H1 (cell line): ENCODE measurements at regions not wholly inside any gene's neighbourhood (a gene's known extent, or its start where the extent isn't known, plus 50 kb on each side); places are given as distances from the start of the nearest gene placed in this dataset.
A peak's percentile ranks its signal among the peaks of the same experiment; 100 is the strongest.

ENCODE experiments used
- CTCF ChIA-PET: fragments of 300-600 bp; sonication (Branson Sonifier 250); formaldehyde crosslinking; loops from one replicate; lab custom pipeline; 2021; ENCODE audit not compliant: partially characterized antibody; lab: Charles Lee
- POLR2A ChIA-PET: fragments of 300-600 bp; sonication (Branson Sonifier 250); formaldehyde crosslinking; loops from one replicate; lab custom pipeline; 2021; ENCODE audit warnings: inconsistent platforms; ENCODE audit not compliant: partially characterized antibody; lab: Charles Lee
- DNase-seq, 2 experiments: peaks; one replicate each; pipeline versions ENCODE4 v3.0.0 to v3.0.0-alpha.2; 2010 to 2022; ENCODE audit warnings: low spot score in 2 of 2, low read depth in 1 of 2, mixed read lengths in 1 of 2
- FAIRE-seq: peaks from 2 replicates; lab custom pipeline; 2011; peaks lifted over from hg19 to GRCh38; lab: Jason Lieb, UNC
- H2AFZ ChIP-seq: 2 replicates; pipeline ENCODE4 v1.8.1; 2012; ENCODE audit warnings: low read length, inconsistent platforms
- H2AK5ac ChIP-seq: 2 replicates; pipeline ENCODE4 v1.6.1; 2013; ENCODE audit warnings: low read depth, low read length
- H2BK120ac ChIP-seq: replicated peaks from 2 replicates; pipeline ENCODE3; 2013; ENCODE audit warnings: low read depth, low read length, inconsistent platforms
- H2BK12ac ChIP-seq: 2 replicates; pipeline ENCODE4 v1.6.1; 2013; ENCODE audit warnings: low read depth, low read length
- H2BK15ac ChIP-seq: 2 replicates; pipeline ENCODE4 v1.6.1; 2013; ENCODE audit warnings: low read length
- H2BK20ac ChIP-seq: 2 replicates; pipeline ENCODE4 v1.6.1; 2013; ENCODE audit warnings: low read length
- H2BK5ac ChIP-seq: 2 replicates; pipeline ENCODE4 v1.6.1; 2013; ENCODE audit warnings: low read depth, low read length
- H3K14ac ChIP-seq: 2 replicates; pipeline ENCODE4 v1.6.1; 2013; ENCODE audit warnings: inconsistent platforms; ENCODE audit not compliant: insufficient read length
- H3K18ac ChIP-seq: 2 replicates; pipeline ENCODE4 v1.6.1; 2013; ENCODE audit warnings: low read length; ENCODE audit errors: extremely low read depth
- H3K23ac ChIP-seq: 2 replicates; pipeline ENCODE4 v1.6.1; 2013; ENCODE audit warnings: inconsistent platforms; ENCODE audit not compliant: insufficient read length
- H3K23me2 ChIP-seq: 2 replicates; pipeline ENCODE4 v1.6.1; 2013; ENCODE audit warnings: low read depth, low read length
- H3K27ac ChIP-seq: 2 replicates; pipeline ENCODE4 v1.6.1; 2011; ENCODE audit warnings: low read depth, low read length, inconsistent platforms
- H3K27me3 ChIP-seq, 4 experiments: replicated peaks in 1 of 4; 1 replicate in 1 of 4; 2 replicates in 3 of 4; pipeline versions ENCODE4 v1.6.1 to v1.8.1; 2011 to 2013; ENCODE audit warnings: low read length in 3 of 4, mild to moderate bottlenecking in 3 of 4, inconsistent platforms in 2 of 4, mixed read lengths in 2 of 4, moderate library complexity in 1 of 4; ENCODE audit not compliant: control insufficient read depth in 3 of 4, insufficient read depth in 3 of 4; ENCODE audit errors: extremely low read depth in 1 of 4
- H3K36me3 ChIP-seq, 4 experiments: 2 replicates each; pipeline versions ENCODE4 v1.6.1 to v1.8.1; 2011 to 2013; ENCODE audit warnings: mild to moderate bottlenecking in 4 of 4, low read length in 3 of 4, moderate library complexity in 2 of 4, control low read depth in 1 of 4, inconsistent platforms in 1 of 4; ENCODE audit not compliant: insufficient read depth in 4 of 4, control insufficient read depth in 2 of 4
- H3K4ac ChIP-seq: replicated peaks from 2 replicates; pipeline ENCODE3; 2013; ENCODE audit warnings: low read length, low read depth, mixed read lengths, inconsistent platforms; ENCODE audit not compliant: insufficient read length
- H3K4me1 ChIP-seq, 4 experiments: replicated peaks in 1 of 4; 1 replicate in 1 of 4; 2 replicates in 3 of 4; pipeline versions ENCODE4 v1.6.1 to v1.8.1; 2011 to 2013; ENCODE audit warnings: low read length in 3 of 4, inconsistent platforms in 2 of 4, mixed read lengths in 1 of 4; ENCODE audit not compliant: insufficient read depth in 4 of 4, control insufficient read depth in 3 of 4
- H3K4me2 ChIP-seq, 2 experiments: 2 replicates each; pipeline versions ENCODE4 v1.6.1 to v1.8.1; 2011 to 2013; ENCODE audit warnings: low read depth in 2 of 2, low read length in 2 of 2, control low read depth in 1 of 2, inconsistent platforms in 1 of 2, mild to moderate bottlenecking in 1 of 2; ENCODE audit not compliant: insufficient read depth in 1 of 2
- H3K4me3 ChIP-seq, 4 experiments: fragments of 200-600, 300-600 bp in 1 of 4; sonication (generic), shearing (Covaris generic), sonication (Bioruptor Twin) in 1 of 4; 2 replicates each; pipeline versions ENCODE4 v1.5.1 to v1.8.1; 2011 to 2016; ENCODE audit warnings: low read length in 4 of 4, low read depth in 3 of 4, control low read depth in 2 of 4, inconsistent platforms in 2 of 4, mild to moderate bottlenecking in 2 of 4, mixed read lengths in 1 of 4, moderate library complexity in 1 of 4; ENCODE audit not compliant: insufficient read depth in 2 of 4; ENCODE audit errors: extremely low read depth in 1 of 4
- H3K56ac ChIP-seq: replicated peaks from 2 replicates; pipeline ENCODE3; 2013; ENCODE audit warnings: low read depth, mild to moderate bottlenecking, mixed read lengths, low read length, inconsistent platforms; ENCODE audit not compliant: insufficient read length
- H3K79me1 ChIP-seq: 2 replicates; pipeline ENCODE4 v1.6.1; 2013; ENCODE audit warnings: low read depth, low read length, control low read depth
- H3K79me2 ChIP-seq, 2 experiments: 2 replicates each; pipeline versions ENCODE4 v1.6.1 to v1.8.1; 2012 to 2013; ENCODE audit warnings: low read length in 2 of 2, mild to moderate bottlenecking in 2 of 2, inconsistent platforms in 1 of 2; ENCODE audit not compliant: insufficient read depth in 2 of 2, control insufficient read depth in 1 of 2
- H3K9ac ChIP-seq, 4 experiments: replicated peaks in 1 of 4; 1 replicate in 1 of 4; 2 replicates in 3 of 4; pipeline versions ENCODE4 v1.6.1 to v1.8.1; 2011 to 2013; ENCODE audit warnings: low read depth in 3 of 4, low read length in 3 of 4, control low read depth in 2 of 4, mild to moderate bottlenecking in 2 of 4, moderate library complexity in 2 of 4, inconsistent platforms in 1 of 4; ENCODE audit errors: extremely low read depth in 1 of 4
- H3K9me3 ChIP-seq, 2 experiments: 2 replicates each; pipeline versions ENCODE4 v1.6.1 to v1.8.1; 2012 to 2013; ENCODE audit warnings: mild to moderate bottlenecking in 2 of 2, moderate library complexity in 2 of 2, control low read depth in 1 of 2, inconsistent platforms in 1 of 2, low read depth in 1 of 2, low read length in 1 of 2, mixed read lengths in 1 of 2; ENCODE audit not compliant: insufficient read depth in 2 of 2
- H4K20me1 ChIP-seq, 2 experiments: replicated peaks in 1 of 2; 2 replicates each; pipeline versions ENCODE3 to v1.8.1; 2011 to 2013; ENCODE audit warnings: inconsistent platforms in 2 of 2, low read length in 2 of 2, mild to moderate bottlenecking in 1 of 2; ENCODE audit not compliant: insufficient read depth in 2 of 2, control insufficient read depth in 1 of 2
- H4K5ac ChIP-seq: 2 replicates; pipeline ENCODE4 v1.6.1; 2013; ENCODE audit warnings: low read length, low read depth, mixed read lengths, inconsistent platforms; ENCODE audit not compliant: insufficient read length
- H4K8ac ChIP-seq: 2 replicates; pipeline ENCODE4 v1.8.0; 2013; ENCODE audit warnings: mild to moderate bottlenecking, moderate library complexity, low read length, inconsistent platforms; ENCODE audit not compliant: insufficient read depth; ENCODE audit errors: extremely low read depth
- H4K91ac ChIP-seq: replicated peaks from 2 replicates; pipeline ENCODE3; 2013; ENCODE audit warnings: low read length, mixed read lengths, inconsistent platforms; ENCODE audit not compliant: insufficient read length
- HDAC6 ChIP-seq: IDR thresholded peaks from one replicate; pipeline ENCODE4 v1.7.1; 2012; ENCODE audit warnings: low read depth, mild to moderate bottlenecking, inconsistent platforms, low read length, moderate library complexity
- SUZ12 ChIP-seq: fragments of 200-600 bp; sonication (generic); IDR thresholded peaks from 2 replicates; pipeline ENCODE4 v1.6.1; 2012; ENCODE audit warnings: mild to moderate bottlenecking, inconsistent platforms, low read length, moderate library complexity, mixed read lengths
- WGBS, 2 experiments: shearing (Covaris generic) in 1 of 2; methylation state at CpG; one replicate each; pipeline versions ENCODE4 v1.1.6 to v1.1.7; 2013 to 2015; ENCODE audit warnings: low lambda C conversion rate in 2 of 2, mixed read lengths in 2 of 2, inconsistent platforms in 1 of 2, low coverage in 1 of 2, missing lambda C conversion rate in 1 of 2; ENCODE audit not compliant: insufficient replicate concordance in 2 of 2, insufficient coverage in 1 of 2, insufficient read length in 1 of 2; ENCODE audit errors: extremely low coverage in 1 of 2, missing lambda C conversion rate in 1 of 2; 5-methylcytosine and 5-hydroxymethylcytosine counted together

- no peak overlapping the region for H2AFZ ChIP-seq
- no peak overlapping the region for H3K56ac ChIP-seq
- H2BK120ac ChIP-seq = no peak overlapping the region
- no peak overlapping the region for H3K4ac ChIP-seq
- H3K14ac ChIP-seq = no peak overlapping the region
- no peaks in the 10 kb centered on the region for H3K23me2 ChIP-seq
- no peaks in the 10 kb centered on the region for H3K79me2 ChIP-seq
- no peak overlapping the region for H3K27ac ChIP-seq
- no peak overlapping the region for H3K4me3 ChIP-seq
- H3K23ac ChIP-seq = no peak overlapping the region
- ChIA-PET CTCF (interaction anchor here (0.6 to 2.6 kb wide), 20 partner anchors 8 to 280 kb away, joined by 3 to 17 read pairs (median 4); no protein-coding TSS in a partner anchor), POLR2A (no interaction called here)
- no peak overlapping the region for H3K4me2 ChIP-seq
- H2BK5ac ChIP-seq = no peak overlapping the region
- TF ChIP-seq SUZ12 (no peak), HDAC6 (no peak)
- no peaks in the 10 kb centered on the region for H3K27me3 ChIP-seq
- H4K8ac ChIP-seq = no peak overlapping the region
- H3K4me1 ChIP-seq = peaks cover 0 to 7% (median 0%) of the 10 kb centered on the region in 4 experiments; a peak in 3 of 7 replicates
- H2AK5ac ChIP-seq = no peak overlapping the region
- H3K9ac ChIP-seq = no peak overlapping the region
- FAIRE-seq (no peak), DNase-seq (peak in 1 of 2 experiments; percentile 8)
- no peak overlapping the region for H2BK12ac ChIP-seq
- H4K5ac ChIP-seq = no peak overlapping the region
- H3K18ac ChIP-seq = no peak overlapping the region
- no peaks in the 10 kb centered on the region for H3K36me3 ChIP-seq
- peaks cover 22 to 23% of the 10 kb centered on the region in 2 experiments for H3K9me3 ChIP-seq
- H3K79me1 ChIP-seq = no peaks in the 10 kb centered on the region
- whole genome bisulfite sequencing, 2 experiments = 90% methylated on average over 3 of the region's 3 CpGs; no CpG with 5 or more reads in 1 of the 2 experiments
- no peak overlapping the region for H4K91ac ChIP-seq
- H2BK20ac ChIP-seq = no peak overlapping the region
- no peak overlapping the region for H2BK15ac ChIP-seq
- no peaks in the 10 kb centered on the region for H4K20me1 ChIP-seq
Observed at GRCh38 chr2:128469875-128470274, 151.2 kb upstream of the HS6ST1 start.
